K562 (cell line): ENCODE measurements at regions not wholly inside any gene's neighbourhood (a gene's known extent, or its start where the extent isn't known, plus 50 kb on each side); places are given as distances from the start of the nearest gene placed in this dataset.

Experiments
- ATAC-seq: fragments of 200-7000 bp; cut with Tn5 transposase; 3 replicates; pipeline ENCODE4 v1.9.1; 2020; ENCODE audit warnings: moderate library complexity
- BruUV-seq: library from RNA; stranded (reverse); fragments of 400-500 nt; replicated peaks from 2 replicates; lab custom pipeline; 2021; lab: Mats Ljungman, UMichigan
- CTCF ChIA-PET: fragments of 300-600 bp; formaldehyde crosslinking; extraction: SDS; loops from one replicate; lab custom pipeline; 2021; ENCODE audit warnings: low intra/inter-chr PET ratio; lab: Yijun Ruan, JAX
- POLR2A ChIA-PET: fragments of 300-600, 350-650 bp; sonication (Branson Sonifier 250); formaldehyde crosslinking; extraction: SDS; loops from one replicate; lab custom pipeline; 2021; ENCODE audit warnings: antibody characterized with exemption, inconsistent platforms; lab: Yijun Ruan, JAX
- DNase-seq, 4 experiments: peaks; one replicate each; pipeline versions ENCODE4 v3.0.0 to v3.0.0-alpha.2; 2011 to 2018; ENCODE audit warnings: low spot score in 3 of 4, mixed read lengths in 3 of 4; ENCODE audit errors: extremely low read depth in 1 of 4
- FAIRE-seq: peaks from 2 replicates; lab custom pipeline; 2011; peaks lifted over from hg19 to GRCh38; lab: Jason Lieb, UNC
- H2AFZ ChIP-seq: 2 replicates; pipeline ENCODE4 v1.6.0; 2011; ENCODE audit warnings: low read depth, low read length, control low read depth, inconsistent platforms
- H3K27ac ChIP-seq: fragments of 200-600 bp; 3 replicates; pipeline ENCODE4 v1.8.0; 2011; ENCODE audit warnings: low read depth, mild to moderate bottlenecking, control low read depth, inconsistent platforms, low read length, moderate library complexity, mixed read lengths; ENCODE audit errors: extremely low read depth
- H3K27me3 ChIP-seq, 2 experiments: fragments of 300-600 bp in 1 of 2; 2 replicates in 1 of 2; 3 replicates in 1 of 2; pipeline versions ENCODE4 v1.6.0 to v1.8.0; 2011; ENCODE audit warnings: inconsistent platforms in 2 of 2, low read length in 2 of 2, mild to moderate bottlenecking in 1 of 2, mixed read lengths in 1 of 2, moderate library complexity in 1 of 2; ENCODE audit not compliant: control insufficient read depth in 2 of 2, insufficient read depth in 2 of 2
- H3K36me3 ChIP-seq: fragments of 300-600 bp; 3 replicates; pipeline ENCODE4 v1.8.0; 2011; ENCODE audit warnings: mild to moderate bottlenecking, low read length, inconsistent platforms; ENCODE audit not compliant: control insufficient read depth, insufficient read depth
- H3K4me1 ChIP-seq, 2 experiments: fragments of 200-600 bp in 1 of 2; replicated peaks in 1 of 2; 2 replicates in 1 of 2; 3 replicates in 1 of 2; pipeline versions ENCODE4 v1.5.1 to v1.8.0; 2011; ENCODE audit warnings: inconsistent platforms in 2 of 2, low read length in 2 of 2, mild to moderate bottlenecking in 1 of 2, mixed read lengths in 1 of 2, moderate library complexity in 1 of 2; ENCODE audit not compliant: control insufficient read depth in 2 of 2, insufficient read depth in 2 of 2
- H3K4me2 ChIP-seq: 2 replicates; pipeline ENCODE4 v1.6.1; 2011; ENCODE audit warnings: low read length, control low read depth, inconsistent platforms, mixed read lengths; ENCODE audit not compliant: insufficient read depth
- H3K4me3 ChIP-seq: fragments of 200-600 bp; sonication (generic), shearing (Covaris generic); 2 replicates; pipeline ENCODE4 v1.5.1; 2016; ENCODE audit warnings: control low read depth, inconsistent platforms
- H3K79me2 ChIP-seq: fragments of 200-600 bp; 3 replicates; pipeline ENCODE4 v1.8.0; 2011; ENCODE audit warnings: low read length, inconsistent platforms; ENCODE audit not compliant: control insufficient read depth, insufficient read depth
- H3K9ac ChIP-seq, 2 experiments: 2 replicates each; pipeline versions ENCODE4 v1.6.0 to v1.6.1; 2011; ENCODE audit warnings: low read depth in 2 of 2, low read length in 2 of 2, control low read depth in 1 of 2, inconsistent platforms in 1 of 2, mild to moderate bottlenecking in 1 of 2, mixed read lengths in 1 of 2; ENCODE audit not compliant: insufficient read depth in 1 of 2
- H3K9me1 ChIP-seq: one replicate; pipeline ENCODE4 v1.6.0; 2011; ENCODE audit warnings: inconsistent platforms, mild to moderate bottlenecking, low read length, moderate library complexity; ENCODE audit not compliant: control insufficient read depth, insufficient read depth
- H3K9me3 ChIP-seq: replicated peaks from 2 replicates; pipeline ENCODE4 v1.5.1; 2011; ENCODE audit warnings: low read depth, low read length, inconsistent platforms; ENCODE audit not compliant: control insufficient read depth, insufficient read depth
- H4K20me1 ChIP-seq: replicated peaks from 2 replicates; pipeline ENCODE4 v1.6.1; 2011; ENCODE audit warnings: low read length, inconsistent platforms, mixed read lengths; ENCODE audit not compliant: control insufficient read depth, insufficient read depth
- CSDE1 ChIP-seq, 2 experiments: fragments of 450-650 bp; IDR thresholded peaks; 2 replicates each; pipeline ENCODE4 v1.6.1; 2016; ENCODE audit warnings: mild to moderate bottlenecking in 1 of 2
- HOXB6 ChIP-seq: fragments of 250-450 bp; sonication (Bioruptor Pico); IDR thresholded peaks from 2 replicates; pipeline ENCODE4 v1.5.1; 2022; ENCODE audit warnings: mild to moderate bottlenecking, borderline replicate concordance
- MEIS2 ChIP-seq: fragments of 450-650 bp; IDR thresholded peaks from 2 replicates; pipeline ENCODE4 v1.6.1; 2014; ENCODE audit warnings: mild to moderate bottlenecking; ENCODE audit not compliant: partially characterized antibody
- POLR2B ChIP-seq: fragments of 450-650 bp; IDR thresholded peaks from 2 replicates; pipeline ENCODE4 v1.6.1; 2018; ENCODE audit warnings: low read depth; ENCODE audit not compliant: partially characterized antibody
- RBM22 ChIP-seq: fragments of 200-400 bp; formaldehyde crosslinking; IDR thresholded peaks from 2 replicates; pipeline ENCODE4 v1.6.1; 2018; ENCODE audit warnings: low read length, low read depth; ENCODE audit not compliant: poor library complexity, severe bottlenecking
- SNIP1 ChIP-seq: fragments of 450-650 bp; IDR thresholded peaks from 2 replicates; pipeline ENCODE4 v1.7.1; 2017; ENCODE audit warnings: low read depth, mild to moderate bottlenecking
- SOX6 ChIP-seq: fragments of 450-650 bp; IDR thresholded peaks from 2 replicates; pipeline ENCODE4 v1.6.1; 2014; ENCODE audit warnings: mild to moderate bottlenecking
- TEAD4 ChIP-seq, 2 experiments: sonication (generic) in 1 of 2; formaldehyde crosslinking in 1 of 2; IDR thresholded peaks; 2 replicates each; pipeline versions ENCODE4 v1.6.1 to v1.8.0; 2012 to 2022; ENCODE audit warnings: borderline replicate concordance in 1 of 2, inconsistent platforms in 1 of 2, low read length in 1 of 2, mild to moderate bottlenecking in 1 of 2, missing genetic modification reagents in 1 of 2
- XRCC5 ChIP-seq: fragments of 200-400 bp; formaldehyde crosslinking; IDR thresholded peaks from 2 replicates; pipeline ENCODE4 v1.6.1; 2017; ENCODE audit warnings: low read depth, mild to moderate bottlenecking, low read length
- ZNF23 ChIP-seq: fragments of 250-450 bp; sonication (Bioruptor Pico); IDR thresholded peaks from 2 replicates; pipeline ENCODE4 v1.4.0; 2020; ENCODE audit warnings: mild to moderate bottlenecking
- ZNF311 ChIP-seq: fragments of 250-450 bp; sonication (Bioruptor Pico); IDR thresholded peaks from 2 replicates; pipeline ENCODE4 v1.4.0; 2020; ENCODE audit warnings: mild to moderate bottlenecking, moderate library complexity
- ZNF445 ChIP-seq: fragments of 250-450 bp; sonication (Bioruptor Pico); IDR thresholded peaks from 2 replicates; pipeline ENCODE4 v1.4.0; 2020; ENCODE audit warnings: low read depth, mild to moderate bottlenecking, moderate library complexity
- ZNF785 ChIP-seq: fragments of 250-450 bp; sonication (Bioruptor Pico); IDR thresholded peaks from 2 replicates; pipeline ENCODE4 v1.4.0; 2020; ENCODE audit warnings: mild to moderate bottlenecking
- whole genome bisulfite sequencing: fragments of 100-300 bp; shearing (Covaris generic); methylation state at CpG from one replicate; pipeline ENCODE4 v1.1.6; 2016; ENCODE audit warnings: low coverage, mixed read lengths; ENCODE audit not compliant: insufficient coverage; ENCODE audit errors: missing lambda C conversion rate; 5-methylcytosine and 5-hydroxymethylcytosine counted together
- in situ Hi-C: fragments of 300-500 bp; cut with MboI; formaldehyde crosslinking; loops from 4 replicates; pipeline ENCODE4 v1.15.0; 2018; ENCODE audit warnings: inconsistent platforms, mixed read lengths
- intact Hi-C: fragments of 100-400 bp; cut with micrococcal nuclease; formaldehyde crosslinking; loops from 2 replicates; pipeline ENCODE4 v1.14.2; 2022
- TF ChIP-seq, protein P1 (sequence below): fragments of 450-650 bp; IDR thresholded peaks from 2 replicates; pipeline ENCODE4 v1.6.1; 2016
- TF ChIP-seq, protein P2 (sequence below), 2 experiments: IDR thresholded peaks in 1 of 2; conservative IDR thresholded peaks in 1 of 2; 2 replicates each; pipeline ENCODE4 v1.6.1; 2016; ENCODE audit warnings: low read depth in 2 of 2, mild to moderate bottlenecking in 1 of 2, missing compliant biosample characterization in 1 of 2, missing genetic modification characterization in 1 of 2, moderate library complexity in 1 of 2

DNA sequence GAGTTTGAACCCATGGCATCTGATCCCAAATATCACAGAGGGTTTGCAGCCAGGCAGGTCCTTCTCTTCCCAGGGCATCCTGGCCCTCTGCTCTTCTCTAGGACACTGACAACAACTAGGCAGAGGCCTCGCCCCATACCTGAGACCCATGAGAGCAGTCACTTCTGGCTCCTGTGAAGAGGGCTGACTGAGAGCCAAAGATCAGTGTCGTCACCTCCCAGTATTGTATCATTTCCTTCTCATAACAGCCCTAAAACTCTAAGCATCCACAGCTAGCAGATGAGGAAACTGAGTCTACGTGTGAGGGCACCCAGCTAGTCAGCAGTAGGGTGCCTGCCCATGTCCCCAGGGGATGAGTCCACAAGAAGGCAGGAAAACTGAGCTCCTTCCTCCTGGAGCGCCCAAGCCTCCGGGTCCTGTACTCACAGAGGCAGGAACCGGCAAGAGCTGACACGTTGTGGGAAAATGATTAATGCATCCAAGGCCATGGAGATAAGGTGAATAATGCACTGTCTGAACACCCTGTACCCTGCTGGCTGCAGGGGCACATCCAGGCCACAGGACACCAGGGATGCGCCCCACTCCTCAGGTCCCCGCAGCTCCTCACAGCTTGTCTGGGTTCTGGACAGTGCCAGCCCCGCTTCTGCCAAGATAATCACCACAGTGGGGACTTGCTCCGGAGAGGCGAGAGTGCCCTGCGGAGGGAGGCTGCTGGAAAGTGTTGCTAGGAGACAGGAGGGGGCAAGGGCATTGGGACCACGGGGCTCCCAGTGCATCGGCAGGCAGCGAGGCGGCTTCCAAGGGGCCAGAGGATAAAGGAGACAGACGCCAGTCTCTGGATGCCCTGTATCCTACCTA, 340.0 kb downstream of the NPHP4 start:
- Histone ChIP-seq H3K36me3 (no peaks in the 10 kb centered on the region), H3K4me1 (no peaks in the 10 kb centered on the region), H4K20me1 (0 out of 2 replicates have a peak, but pooled peaks cover 6% of the 10 kb centered on the region), H3K4me3 (no peak overlapping the region), H3K9me1 (no peaks in the 10 kb centered on the region), H3K27ac (no peak overlapping the region), H3K9ac (no peak overlapping the region), H3K9me3 (no peaks in the 10 kb centered on the region), H3K4me2 (no peak overlapping the region)
- intact Hi-C loops = no loop called here
- FAIRE-seq (no peak), DNase-seq (no peak), ATAC-seq (no peak)
- POLR2A ChIA-PET = interaction anchor here (0.8 kb wide), 1 partner anchor 94 kb away, joined by 5 read pairs; no protein-coding TSS in a partner anchor
- no TSS peak for BruUV-seq
- TF ChIP-seq SOX6 (no peak), XRCC5 (no peak), TEAD4 (IDR thresholded peaks at IDR 0.05; ENCODE audit: low read length) (no peak), TEAD4 (CRISPR knock-in tag; IDR thresholded peaks at IDR 0.05; ENCODE audit: borderline replicate concordance) (no peak), CSDE1 (IDR thresholded peaks at IDR 0.05) (no peak), ZNF785 (CRISPR knock-in tag) (no peak), ZNF311 (CRISPR knock-in tag) (no peak), POLR2B (no peak), SNIP1 (no peak), ZNF23 (CRISPR knock-in tag) (no peak), MEIS2 (peak; percentile 69), HOXB6 (CRISPR knock-in tag) (no peak), ZNF445 (CRISPR knock-in tag) (no peak), RBM22 (no peak)
- TF ChIP-seq, protein P1, sequence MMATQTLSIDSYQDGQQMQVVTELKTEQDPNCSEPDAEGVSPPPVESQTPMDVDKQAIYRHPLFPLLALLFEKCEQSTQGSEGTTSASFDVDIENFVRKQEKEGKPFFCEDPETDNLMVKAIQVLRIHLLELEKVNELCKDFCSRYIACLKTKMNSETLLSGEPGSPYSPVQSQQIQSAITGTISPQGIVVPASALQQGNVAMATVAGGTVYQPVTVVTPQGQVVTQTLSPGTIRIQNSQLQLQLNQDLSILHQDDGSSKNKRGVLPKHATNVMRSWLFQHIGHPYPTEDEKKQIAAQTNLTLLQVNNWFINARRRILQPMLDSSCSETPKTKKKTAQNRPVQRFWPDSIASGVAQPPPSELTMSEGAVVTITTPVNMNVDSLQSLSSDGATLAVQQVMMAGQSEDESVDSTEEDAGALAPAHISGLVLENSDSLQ = peak; percentile 47; the same call in 1 of the 2 replicates
- TF ChIP-seq, protein P2, sequence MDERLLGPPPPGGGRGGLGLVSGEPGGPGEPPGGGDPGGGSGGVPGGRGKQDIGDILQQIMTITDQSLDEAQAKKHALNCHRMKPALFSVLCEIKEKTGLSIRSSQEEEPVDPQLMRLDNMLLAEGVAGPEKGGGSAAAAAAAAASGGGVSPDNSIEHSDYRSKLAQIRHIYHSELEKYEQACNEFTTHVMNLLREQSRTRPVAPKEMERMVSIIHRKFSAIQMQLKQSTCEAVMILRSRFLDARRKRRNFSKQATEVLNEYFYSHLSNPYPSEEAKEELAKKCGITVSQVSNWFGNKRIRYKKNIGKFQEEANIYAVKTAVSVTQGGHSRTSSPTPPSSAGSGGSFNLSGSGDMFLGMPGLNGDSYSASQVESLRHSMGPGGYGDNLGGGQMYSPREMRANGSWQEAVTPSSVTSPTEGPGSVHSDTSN (CRISPR knock-in tag; IDR thresholded peaks at IDR 0.05; ENCODE audit: low read depth) = 0 out of 2 replicates have a peak, but pooled peaks have one; percentile 12
- TF ChIP-seq, protein P2 (tag; conservative IDR thresholded peaks at IDR 0.05; ENCODE audit: low read depth) = no peak
- TF ChIP-seq, all 486 proteins: peak for 3
- Histone ChIP-seq H3K27me3 (peaks cover 27 to 56% of the 10 kb centered on the region in 2 experiments; a peak in 3 of 5 replicates), H2AFZ (no peak overlapping the region), H3K79me2 (no peaks in the 10 kb centered on the region)
- WGBS = under 1% methylated on average over 18 of the region's 18 CpGs
- CTCF ChIA-PET = no interaction called here
- in situ Hi-C loops = no loop called here
